HK-2 (cell line): ENCODE measurements at regions not wholly inside any gene's neighbourhood (a gene's known extent, or its start where the extent isn't known, plus 50 kb on each side); places are given as distances from the start of the nearest gene placed in this dataset.

Experiments used
- DNase-seq: peaks from one replicate; pipeline ENCODE4 v3.0.0-alpha.2; 2018; ENCODE audit not compliant: unreplicated experiment

DNA sequence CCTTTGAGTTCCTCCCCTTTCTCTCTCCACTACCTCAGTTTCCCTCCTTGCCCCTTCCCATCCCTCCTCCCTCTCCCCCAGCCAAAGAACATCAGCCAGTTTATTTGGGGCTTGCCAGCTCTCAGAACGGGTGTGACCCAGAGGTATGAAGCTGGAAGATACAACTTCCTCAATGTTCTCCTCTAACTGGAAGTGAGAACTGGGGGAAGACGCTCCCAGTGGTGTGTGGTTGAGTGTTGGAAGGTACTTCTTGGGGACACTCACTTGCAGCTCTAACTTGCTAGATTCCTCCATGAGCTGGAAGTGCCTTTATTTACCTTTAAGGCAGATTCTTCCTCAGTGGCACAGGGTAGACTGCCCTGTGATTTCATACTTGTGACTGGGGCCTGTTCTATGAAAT is 110.5 kb upstream of the HABP2 start:
- no peak for DNase-seq

DNA sequence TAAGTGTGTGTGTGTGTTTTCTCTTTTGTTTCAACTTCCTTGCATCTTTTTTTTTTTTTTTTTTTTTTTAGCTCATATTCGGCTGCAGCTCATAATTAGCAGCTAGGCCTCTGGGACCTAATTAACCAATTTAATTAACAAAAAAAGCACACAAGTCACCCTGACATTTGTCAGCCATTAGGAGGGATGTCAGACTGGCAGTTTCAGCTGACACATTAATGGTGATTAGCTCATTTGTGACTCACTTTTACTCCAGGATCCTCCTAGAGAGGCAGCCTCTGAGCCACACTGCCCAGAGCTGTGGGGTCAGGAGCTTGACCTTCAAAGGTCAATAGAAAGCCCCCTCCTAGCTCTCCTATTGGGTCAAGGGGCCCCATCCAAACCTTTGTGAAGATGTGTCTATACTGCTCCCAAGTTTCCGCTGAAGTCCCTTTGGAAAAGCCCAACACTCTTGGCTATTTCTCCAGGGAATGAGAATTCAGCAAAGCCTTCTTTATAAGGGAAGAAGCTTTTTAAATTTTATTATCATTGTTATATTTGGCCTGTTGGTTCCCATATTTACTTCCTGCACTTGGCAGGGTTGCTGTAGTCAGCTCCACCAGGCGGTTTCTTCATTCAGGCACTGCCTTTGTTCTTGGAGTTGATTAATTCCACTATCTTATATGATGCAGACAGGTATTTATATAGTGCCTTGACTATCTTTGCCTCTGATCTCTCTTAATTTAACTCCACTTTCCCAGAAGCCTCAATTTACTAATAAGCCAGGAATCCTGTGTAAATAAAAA is 109.5 kb upstream of the HABP2 start:
- no peak for DNase-seq

DNA sequence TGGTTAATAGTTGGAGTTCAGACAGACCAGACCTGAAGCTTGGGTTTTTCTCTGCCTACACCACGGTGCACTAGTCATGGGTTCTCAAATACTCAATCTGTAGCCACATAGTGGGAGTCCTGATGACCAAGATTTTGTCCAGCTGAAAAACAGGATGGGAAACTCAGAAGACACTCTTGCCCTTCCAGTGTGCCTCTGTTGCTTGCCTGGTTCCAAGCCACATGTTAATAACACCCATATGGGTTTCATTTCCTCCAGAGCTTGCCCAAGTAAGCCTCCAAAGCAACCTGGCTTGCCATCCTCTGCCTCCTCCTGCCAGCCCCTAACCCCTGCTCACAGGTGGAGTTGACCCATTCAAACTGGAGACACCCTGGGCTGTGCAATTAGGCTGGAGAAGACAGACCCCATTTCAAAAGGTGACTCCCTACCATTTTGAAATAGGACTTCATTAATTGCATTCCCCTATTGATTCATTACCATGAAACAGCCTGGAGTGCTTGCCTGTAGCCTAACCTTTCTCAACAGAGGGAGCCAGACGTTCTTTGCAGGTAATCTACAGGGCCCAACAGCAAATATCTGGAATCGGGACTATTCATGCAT is 108.0 kb upstream of the HABP2 start:
- DNase-seq = no peak

DNA sequence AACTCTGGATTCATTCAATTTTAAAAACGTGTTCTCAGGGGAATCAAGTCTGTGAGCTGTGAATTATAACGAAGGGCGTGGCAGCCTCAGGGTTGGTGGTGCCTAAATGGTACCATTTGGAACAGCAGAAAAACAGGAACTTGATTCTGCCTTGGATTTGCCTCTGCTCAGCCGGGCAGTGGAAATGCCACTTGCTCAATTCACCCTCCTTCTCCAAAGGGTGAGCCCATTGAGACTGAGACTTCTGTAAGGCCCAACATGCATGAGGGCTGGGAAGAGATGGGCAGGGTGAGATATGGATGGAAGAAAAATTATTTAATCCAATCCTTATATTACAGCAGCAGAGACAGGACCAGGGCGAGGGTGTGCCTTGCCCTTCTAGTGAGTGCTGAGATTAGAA is 107.1 kb upstream of the HABP2 start:
- no peak for DNase-seq

DNA sequence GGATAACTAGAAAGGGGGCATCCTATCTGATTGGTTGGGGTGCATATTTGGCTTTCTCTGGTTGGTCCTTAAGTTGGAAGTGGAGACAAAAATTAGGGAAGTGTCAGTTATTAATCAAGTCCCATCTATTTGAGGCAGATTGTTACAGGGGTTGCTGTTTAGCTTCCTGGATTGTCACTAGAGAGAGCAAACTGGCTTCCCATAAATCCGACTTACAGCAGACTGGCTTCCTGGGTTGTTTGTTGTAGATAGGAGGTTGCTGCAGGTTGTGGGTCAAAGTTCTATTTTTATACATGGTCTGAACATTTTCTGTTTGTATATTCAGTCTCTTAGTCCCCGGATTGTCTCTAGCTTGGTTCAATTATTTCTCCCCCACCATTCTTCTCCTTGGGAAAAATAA is 106.1 kb upstream of the HABP2 start:
- no peak for DNase-seq

DNA sequence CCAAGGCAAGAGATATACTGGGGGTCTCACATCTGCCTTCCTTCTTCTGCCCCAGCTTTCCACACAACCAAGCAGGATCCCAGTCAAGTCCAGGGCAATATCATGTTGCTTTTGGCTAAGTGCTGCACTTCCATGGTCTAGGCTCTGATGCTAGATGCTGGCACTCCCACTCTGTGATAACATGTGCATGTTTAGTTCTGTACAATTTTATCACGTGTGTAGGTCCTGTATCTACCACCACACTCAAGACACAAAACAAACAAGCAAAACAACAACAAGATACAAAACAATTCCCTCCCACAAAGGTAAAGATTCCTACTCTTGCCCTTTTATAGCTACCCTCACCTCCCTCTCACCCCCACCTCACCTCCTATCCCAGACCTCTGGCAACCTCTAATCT is 105.6 kb upstream of the HABP2 start:
- DNase-seq = no peak

DNA sequence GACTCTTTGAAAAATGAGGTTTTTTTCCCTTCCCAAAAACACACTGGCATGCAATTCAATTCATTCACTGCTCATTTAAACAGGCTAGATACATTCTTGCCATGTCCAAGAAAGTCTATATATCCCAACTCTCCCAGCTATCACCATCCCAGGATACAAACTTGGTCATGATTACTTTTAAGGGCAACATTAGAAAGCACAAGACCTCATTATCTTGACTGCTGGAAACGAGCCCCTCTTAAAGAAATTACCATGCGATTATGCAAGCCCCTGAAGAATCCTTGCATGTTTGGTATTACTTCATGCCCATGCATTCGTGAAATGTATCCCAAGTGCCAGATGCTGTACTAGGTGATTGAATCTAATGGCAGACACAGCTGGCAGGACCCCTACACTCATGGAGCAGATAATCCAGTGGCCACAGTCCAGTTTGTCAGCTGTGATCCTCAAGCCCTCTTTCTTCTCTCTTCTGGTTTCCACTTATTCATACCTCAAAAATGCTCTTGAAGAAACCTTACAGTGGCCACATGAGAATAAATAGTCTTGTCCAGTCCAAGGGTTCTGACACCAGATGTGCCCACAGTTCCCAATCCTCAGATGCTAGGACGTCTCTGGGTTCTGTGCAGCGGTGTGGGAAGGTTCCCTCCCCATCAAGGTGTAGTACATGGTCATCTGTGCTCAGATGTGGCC is 103.7 kb upstream of the HABP2 start:
- no peak for DNase-seq

DNA sequence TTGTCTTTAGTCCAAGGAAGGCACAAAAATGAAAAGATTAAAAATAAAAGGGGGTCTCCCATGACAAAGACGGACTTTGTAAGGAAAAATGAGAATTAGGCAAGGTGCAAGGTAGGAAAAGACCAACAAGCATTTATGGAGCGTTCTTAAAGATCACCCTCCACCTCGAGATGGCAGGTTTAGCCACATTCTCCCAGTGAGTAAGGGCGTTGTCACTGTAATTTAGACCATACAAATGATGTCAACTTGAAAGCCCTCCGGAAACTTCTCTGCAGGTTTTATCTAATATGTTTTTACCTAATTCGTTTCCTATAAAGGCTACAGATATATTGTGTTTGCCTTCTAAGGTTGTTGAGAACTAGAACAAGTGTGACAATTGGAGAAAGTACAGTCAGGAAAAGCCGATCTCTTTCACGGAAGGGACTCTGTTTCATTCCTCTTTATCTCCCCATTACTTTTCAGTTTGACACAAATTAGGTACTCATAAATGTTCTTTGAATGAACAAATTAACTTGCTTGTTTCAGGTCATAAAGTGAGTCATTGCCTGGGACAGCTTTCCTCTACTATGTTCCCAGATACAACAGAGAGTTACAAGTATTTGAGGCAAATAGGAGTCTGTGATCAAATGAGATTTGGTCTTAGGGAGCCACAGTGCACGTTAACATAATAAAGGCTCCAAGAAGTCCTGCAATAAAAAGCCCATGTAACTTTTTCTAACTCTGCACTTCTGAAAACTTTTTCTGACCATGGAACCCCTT is 102.6 kb upstream of the HABP2 start:
- DNase-seq = no peak

DNA sequence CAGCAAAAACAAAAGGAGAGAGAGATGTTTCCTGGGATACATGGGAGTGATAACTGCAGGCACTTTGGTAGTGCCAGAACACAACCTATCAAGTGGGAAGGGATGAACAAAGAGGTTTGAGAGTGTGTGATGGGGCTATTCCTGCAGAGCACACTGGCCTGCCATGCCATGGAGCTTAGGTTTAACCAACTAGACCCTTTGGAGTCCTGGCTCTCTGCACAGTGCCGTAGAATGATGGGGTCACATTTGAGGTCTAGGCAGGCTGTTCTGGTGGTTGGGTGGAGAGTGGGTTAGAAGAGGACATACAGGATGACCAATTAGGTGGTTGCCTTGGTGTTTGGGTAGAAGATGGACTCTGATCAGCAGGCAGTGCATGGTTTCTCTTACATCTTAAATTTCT is 101.9 kb upstream of the HABP2 start:
- DNase-seq = no peak

DNA sequence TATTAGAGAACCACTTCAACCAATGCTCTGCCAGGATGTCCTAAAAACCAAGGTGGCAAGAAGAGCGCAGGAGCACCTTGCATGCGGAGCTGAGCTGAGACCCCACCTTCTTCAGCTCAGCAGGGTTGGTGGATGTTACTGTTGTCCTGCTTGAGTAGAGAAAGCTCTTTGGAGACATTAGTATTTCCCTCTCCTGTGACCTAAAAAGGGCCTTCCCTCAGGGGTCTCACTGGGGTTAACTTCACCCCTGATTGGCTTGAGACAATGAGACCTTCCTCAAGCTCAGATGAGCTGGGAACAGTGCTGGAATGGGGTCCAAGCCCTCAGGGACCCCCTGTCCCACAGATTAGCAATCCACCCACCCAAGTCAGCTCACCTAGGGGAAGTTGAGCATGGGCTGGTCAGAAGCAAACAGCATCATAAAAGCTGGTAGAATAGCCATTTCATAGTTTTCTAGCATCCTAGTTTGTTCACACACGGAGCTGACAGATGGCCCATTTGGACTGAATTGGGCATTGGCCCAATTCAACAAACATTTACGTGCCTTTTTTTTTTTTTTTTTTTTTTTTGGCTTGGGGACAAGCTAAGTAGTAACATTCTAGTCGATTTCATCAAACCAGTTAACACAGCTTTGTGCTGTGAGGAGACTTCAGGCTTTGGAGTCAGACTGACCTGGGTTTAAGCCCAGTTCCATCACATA is 100.6 kb upstream of the HABP2 start:
- DNase-seq = no peak

DNA sequence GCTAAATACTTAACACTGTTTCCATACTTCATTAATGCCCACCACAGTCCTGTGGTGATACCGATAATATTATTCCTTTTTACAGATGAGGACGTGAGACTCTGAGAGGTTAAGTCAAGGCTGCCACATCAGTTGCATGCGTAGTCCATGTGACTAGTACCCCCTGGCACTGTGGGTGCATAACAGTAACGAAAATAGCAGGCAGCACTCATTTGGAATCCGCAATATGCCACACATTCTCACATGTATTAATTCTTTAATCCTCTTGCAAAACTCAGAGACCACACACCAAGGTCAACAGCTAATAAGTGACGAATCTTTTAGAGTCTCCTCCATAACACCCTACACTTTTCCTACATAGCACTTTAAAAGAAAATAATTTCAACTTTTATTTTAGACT is 99.5 kb upstream of the HABP2 start:
- no peak for DNase-seq

DNA sequence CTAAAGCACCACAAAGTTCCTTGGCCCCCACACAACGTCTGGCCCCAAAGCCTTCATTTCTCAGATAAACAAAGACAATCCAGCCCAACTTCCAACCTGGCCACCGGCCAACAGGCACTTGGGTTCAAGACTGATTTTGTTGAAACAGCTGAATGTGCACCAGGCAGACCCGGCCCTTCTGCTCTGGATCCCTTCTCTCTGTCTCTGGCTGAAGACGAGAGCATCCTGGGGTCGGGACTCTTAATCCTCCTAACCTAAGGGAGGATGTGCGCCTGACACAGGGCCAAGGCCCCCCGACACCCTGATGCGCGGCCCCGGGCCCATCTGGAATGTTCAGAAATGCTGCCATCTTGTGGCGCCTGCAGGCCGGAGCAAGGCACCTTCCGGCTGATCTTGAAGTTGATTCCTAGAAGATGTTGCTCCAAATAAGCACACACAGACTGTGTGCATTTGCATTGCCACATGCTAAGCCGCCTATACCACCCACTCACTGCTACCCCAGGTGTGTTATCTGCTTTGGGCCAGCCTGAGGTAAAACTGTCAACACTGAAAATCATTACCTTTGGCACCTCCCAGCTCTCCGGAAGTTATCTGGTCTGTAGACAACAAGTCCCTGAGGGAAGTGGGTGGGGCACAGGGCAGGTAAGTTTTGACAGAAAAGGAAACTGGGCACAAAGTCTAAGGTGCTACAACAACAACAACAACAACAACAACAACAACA is 98.4 kb upstream of the HABP2 start:
- DNase-seq = peak; percentile 40

DNA sequence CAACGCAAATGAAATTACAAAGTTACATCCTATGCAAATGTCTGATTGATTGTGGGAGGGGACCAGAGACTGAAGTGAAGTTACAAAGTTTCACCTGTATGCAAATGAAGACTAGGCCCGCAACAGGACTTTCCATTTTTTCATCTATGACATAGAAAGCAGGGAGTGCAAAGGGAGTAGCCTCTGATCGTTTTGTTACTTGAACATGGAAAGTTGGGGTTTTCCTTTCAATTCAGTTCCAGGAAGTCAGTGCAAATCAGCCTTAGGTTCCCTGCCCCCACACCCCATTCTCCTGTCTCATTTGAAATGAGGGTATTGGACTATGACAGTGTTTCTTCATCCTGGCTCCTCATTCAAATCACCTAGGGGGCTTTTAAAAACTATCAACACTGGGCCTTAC is 96.9 kb upstream of the HABP2 start:
- no peak for DNase-seq

DNA sequence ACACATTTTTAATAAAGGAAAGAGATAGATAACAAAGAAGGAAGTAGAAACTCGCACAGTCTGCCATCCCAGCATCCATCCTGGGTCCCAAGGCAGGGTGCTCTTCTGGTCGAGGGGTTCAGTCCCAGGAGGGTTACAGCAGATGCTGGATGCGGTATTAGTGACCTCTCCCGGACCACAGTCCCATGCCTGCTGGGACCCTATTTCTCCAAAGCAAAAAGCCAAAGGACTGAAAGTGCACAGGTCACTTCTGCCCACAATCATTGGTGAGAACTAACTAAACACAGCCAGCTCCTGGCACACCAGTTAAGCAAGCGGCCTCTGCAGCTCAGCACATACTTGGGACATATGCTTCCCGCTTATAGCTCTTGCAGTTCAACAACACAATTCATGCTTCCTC is 96.1 kb upstream of the HABP2 start:
- DNase-seq = no peak

DNA sequence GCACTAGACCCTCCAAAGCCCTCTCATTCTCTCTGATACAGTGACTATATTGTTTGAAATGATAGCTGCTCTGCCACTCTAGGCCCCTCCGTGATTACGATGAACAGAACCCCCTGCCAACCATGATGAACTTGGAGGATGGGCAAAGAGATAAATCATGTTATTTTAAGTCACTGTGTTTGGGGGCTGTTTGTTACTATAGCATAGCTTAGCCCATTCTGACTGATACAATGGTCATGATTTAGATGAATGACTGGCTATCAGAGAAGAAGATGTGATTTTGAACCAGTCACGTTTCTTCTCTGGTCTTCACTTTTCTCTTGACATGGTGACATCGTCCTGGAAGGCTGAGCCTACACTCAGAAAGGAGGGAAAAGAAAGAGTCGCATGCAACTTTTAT is 95.4 kb upstream of the HABP2 start:
- DNase-seq = no peak

DNA sequence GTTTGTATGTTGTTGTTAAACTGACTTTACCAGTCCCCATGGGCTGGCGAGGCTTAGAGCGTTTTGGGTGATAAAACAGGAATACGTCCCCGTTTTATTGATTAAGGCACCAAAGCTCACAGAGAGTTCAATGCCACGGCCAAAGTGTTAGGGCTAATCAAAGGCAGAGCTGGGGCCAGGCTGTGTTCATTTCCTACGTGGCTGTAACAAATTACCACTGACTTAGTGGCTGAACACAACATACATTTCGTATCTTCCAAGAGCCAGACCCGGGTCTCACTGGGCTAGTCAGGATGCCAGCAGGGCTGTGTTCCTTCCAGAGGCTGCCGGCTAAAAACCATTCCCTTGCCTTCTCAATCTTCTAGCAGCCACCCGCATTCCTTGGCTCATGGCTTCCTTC is 94.4 kb upstream of the HABP2 start:
- no peak for DNase-seq

DNA sequence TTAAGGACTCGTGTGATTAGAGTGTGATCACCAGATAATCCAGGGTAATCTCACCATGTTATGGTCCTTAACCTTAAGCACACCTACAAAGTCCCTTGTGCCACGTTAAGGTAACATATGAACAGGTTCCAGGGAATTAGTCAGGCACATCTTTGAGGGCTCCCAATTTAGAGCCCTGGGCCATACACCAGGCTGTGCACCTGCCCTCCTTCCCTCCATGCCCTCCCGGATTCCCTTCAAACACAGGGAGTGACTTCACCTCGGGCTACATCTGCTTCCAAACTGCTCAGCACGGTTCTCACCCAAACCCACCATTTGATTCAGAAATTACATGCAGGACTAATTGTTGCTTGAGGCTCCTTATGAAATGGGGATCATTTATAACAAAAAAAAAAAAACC is 93.9 kb upstream of the HABP2 start:
- DNase-seq = no peak

DNA sequence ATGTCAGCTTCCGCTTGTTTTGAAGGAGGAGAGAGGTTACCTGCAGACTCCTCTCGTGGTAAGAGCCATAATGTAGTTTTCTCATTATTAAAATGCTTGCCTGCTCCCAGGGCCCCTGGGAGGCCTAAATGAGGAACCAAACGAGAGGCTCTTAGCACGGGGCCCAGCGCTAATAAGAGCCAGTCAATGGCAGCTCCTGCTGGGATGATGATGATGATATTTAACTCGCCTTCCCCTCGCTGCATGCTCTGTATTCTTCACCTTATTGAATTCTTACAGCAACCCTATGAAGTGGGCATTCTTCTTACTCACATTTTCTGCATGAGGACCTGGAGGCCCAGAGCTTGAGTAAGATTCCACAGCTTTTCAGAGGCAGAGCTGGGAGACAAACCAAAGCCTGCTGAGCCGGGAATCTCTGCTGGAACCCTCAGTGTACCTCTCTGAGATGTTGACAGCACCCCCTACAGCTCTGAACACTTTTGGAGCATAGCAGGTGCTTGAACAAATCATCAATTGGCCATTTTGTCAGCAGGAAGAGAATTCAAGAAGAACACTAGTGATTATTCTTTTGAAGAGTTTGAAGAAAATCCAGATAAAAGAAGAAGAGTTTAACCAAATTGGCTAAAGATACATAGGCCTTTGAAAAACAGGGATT is 93.1 kb upstream of the HABP2 start:
- DNase-seq = no peak

DNA sequence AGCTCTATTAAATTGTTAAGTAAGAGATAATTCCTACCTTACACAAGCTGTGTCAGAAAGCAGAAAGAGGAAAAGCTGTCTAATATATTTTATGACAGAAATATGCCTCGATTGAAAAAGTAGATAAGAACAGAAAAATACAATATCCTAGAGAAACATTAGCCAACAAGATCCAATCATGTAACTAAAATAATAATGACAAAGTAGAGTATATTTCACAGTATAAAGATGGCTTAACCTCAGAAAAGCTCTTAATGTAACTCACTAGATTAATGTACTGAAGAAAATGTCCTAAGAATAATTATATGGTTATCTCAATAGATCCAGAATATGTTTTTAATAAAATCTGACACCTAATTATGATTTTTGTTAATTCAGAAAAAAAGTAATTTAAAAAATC is 89.8 kb upstream of the HABP2 start:
- DNase-seq = no peak

DNA sequence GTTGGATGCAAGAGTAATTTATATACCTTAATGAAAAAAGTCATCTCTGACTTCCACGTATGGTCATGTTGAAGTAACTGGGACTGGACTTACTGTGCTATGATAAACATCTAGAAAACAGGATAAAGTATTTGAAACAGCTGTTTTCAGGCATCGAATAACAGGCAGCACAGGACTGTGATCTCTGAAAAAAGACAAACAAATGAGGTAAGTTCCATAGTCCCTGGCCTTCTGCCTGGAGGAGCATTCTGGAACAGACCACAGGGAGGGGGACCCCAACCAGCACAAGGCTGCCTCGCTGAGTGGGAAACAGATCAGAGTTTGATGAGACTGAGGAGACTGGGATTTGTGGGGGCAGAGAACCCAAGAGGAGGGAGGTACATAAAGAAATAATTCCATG is 89.1 kb upstream of the HABP2 start:
- no peak for DNase-seq

DNA sequence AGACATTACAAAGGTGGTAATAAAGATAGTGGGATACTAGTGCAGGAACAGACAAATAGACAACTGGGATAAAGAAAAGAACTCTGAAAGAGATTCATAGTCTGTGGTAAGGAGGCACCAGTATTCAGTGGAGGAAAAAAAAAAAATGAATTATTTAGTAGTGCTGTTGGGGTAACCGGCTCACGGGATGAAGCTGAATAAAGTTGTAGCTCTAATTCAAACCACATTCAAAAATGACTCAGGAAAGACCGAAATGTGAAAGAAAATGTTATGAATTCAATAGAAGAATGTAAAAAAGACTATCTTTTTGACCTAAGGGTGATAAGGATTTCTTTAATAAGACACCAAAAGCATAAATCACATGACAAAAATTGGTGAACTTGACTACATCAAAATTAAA is 83.1 kb upstream of the HABP2 start:
- DNase-seq = no peak
